Osteocyte (in vitro differentiated cells): ENCODE measurements at regions not wholly inside any gene's neighbourhood (a gene's known extent, or its start where the extent isn't known, plus 50 kb on each side); places are given as distances from the start of the nearest gene placed in this dataset.

Experiments used
- DNase-seq: peaks from one replicate; pipeline ENCODE4 v3.0.0; 2021; ENCODE audit warnings: mixed read lengths; ENCODE audit not compliant: unreplicated experiment; ENCODE audit errors: extremely low spot score
- H3K27ac Mint-ChIP-seq: one replicate; pipeline ENCODE4 v1.8.0; 2021; ENCODE audit warnings: mild to moderate bottlenecking, mixed read lengths; ENCODE audit not compliant: unreplicated experiment
- H3K27me3 Mint-ChIP-seq: one replicate; pipeline ENCODE4 v1.8.0; 2021; ENCODE audit warnings: mixed read lengths; ENCODE audit not compliant: unreplicated experiment
- H3K36me3 Mint-ChIP-seq: one replicate; pipeline ENCODE4 v1.8.0; 2021; ENCODE audit warnings: mixed read lengths; ENCODE audit not compliant: unreplicated experiment
- H3K4me1 Mint-ChIP-seq: one replicate; pipeline ENCODE4 v1.8.0; 2021; ENCODE audit warnings: mixed read lengths; ENCODE audit not compliant: unreplicated experiment
- H3K4me3 Mint-ChIP-seq: one replicate; pipeline ENCODE4 v1.8.0; 2021; ENCODE audit warnings: mild to moderate bottlenecking, moderate library complexity, mixed read lengths; ENCODE audit not compliant: unreplicated experiment
- H3K9me3 Mint-ChIP-seq: one replicate; pipeline ENCODE4 v1.8.0; 2021; ENCODE audit warnings: mixed read lengths; ENCODE audit not compliant: unreplicated experiment
- TF ChIP-seq, protein P1 (sequence below): fragments of 200-600 bp; sonication (generic); IDR thresholded peaks from 2 replicates; pipeline ENCODE4 v1.5.0; 2021; ENCODE audit warnings: antibody characterized with exemption, mild to moderate bottlenecking, moderate library complexity

DNA sequence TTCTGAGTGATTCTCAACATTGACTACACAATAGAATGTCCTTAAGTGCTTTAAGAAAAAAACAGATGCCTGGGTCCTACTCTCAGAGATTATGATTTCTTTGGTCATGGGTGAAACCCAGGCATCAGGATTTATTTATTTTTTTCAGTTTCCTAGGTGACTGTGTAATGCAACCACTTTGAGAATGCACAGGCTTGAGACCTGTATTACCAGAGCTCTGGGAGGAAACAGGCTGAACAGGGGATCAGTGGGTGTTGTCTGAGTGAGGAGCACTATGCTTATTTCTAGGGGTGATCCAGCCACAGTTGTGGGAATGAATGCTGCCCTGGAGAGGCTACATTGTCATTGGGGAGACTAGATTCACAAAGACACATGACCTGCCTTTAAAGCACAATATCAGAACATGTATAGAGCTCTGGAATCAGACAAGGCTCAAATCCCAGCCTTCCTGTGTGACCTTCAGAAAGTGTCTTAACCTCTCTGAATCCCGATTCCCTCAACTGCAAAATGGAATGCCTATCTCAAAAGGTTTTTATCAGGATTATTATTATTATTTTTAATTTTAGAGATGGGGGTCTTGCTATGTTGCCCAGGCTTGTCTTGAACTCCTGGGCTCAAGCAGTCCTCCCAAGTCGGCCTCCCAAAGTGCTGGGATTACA, 61.6 kb upstream of the PRPS1 start:
- DNase-seq: no peak
- no peaks in the 10 kb centered on the region for H3K9me3 Mint-ChIP-seq
- no peaks in the 10 kb centered on the region for H3K27me3 Mint-ChIP-seq
- TF ChIP-seq, protein P1, sequence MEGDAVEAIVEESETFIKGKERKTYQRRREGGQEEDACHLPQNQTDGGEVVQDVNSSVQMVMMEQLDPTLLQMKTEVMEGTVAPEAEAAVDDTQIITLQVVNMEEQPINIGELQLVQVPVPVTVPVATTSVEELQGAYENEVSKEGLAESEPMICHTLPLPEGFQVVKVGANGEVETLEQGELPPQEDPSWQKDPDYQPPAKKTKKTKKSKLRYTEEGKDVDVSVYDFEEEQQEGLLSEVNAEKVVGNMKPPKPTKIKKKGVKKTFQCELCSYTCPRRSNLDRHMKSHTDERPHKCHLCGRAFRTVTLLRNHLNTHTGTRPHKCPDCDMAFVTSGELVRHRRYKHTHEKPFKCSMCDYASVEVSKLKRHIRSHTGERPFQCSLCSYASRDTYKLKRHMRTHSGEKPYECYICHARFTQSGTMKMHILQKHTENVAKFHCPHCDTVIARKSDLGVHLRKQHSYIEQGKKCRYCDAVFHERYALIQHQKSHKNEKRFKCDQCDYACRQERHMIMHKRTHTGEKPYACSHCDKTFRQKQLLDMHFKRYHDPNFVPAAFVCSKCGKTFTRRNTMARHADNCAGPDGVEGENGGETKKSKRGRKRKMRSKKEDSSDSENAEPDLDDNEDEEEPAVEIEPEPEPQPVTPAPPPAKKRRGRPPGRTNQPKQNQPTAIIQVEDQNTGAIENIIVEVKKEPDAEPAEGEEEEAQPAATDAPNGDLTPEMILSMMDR: no peak
- H3K4me1 Mint-ChIP-seq: peaks cover 12% of the 10 kb centered on the region
- H3K4me3 Mint-ChIP-seq: no peak overlapping the region
- no peak overlapping the region for H3K27ac Mint-ChIP-seq
- H3K36me3 Mint-ChIP-seq: no peaks in the 10 kb centered on the region

DNA sequence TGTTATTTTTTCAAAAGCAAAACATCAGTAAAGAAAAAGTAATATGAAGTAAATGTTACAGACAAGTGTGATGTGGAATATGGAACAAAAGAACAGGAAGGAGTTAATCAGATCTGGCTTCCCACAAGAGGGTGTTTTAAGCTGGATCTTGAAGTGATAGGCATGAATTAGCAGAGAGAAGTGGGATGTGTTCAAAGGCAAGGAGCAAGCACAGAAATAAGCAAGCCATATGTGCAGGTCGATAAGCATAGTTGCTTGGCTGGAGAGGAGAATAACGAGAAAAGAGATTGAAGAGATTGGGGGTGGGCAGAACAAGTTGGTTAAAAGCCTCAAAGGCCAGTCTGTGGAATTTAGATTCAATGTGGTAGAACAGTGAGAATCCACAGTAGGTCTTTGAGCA, 60.9 kb upstream of the PRPS1 start:
- no peak for DNase-seq
- Mint-ChIP-seq H3K27me3 (no peaks in the 10 kb centered on the region), H3K4me1 (peaks cover 10% of the 10 kb centered on the region), H3K4me3 (no peak overlapping the region), H3K36me3 (no peaks in the 10 kb centered on the region), H3K9me3 (peaks cover 5% of the 10 kb centered on the region), H3K27ac (no peak overlapping the region)
- TF ChIP-seq, protein P1: no peak

DNA sequence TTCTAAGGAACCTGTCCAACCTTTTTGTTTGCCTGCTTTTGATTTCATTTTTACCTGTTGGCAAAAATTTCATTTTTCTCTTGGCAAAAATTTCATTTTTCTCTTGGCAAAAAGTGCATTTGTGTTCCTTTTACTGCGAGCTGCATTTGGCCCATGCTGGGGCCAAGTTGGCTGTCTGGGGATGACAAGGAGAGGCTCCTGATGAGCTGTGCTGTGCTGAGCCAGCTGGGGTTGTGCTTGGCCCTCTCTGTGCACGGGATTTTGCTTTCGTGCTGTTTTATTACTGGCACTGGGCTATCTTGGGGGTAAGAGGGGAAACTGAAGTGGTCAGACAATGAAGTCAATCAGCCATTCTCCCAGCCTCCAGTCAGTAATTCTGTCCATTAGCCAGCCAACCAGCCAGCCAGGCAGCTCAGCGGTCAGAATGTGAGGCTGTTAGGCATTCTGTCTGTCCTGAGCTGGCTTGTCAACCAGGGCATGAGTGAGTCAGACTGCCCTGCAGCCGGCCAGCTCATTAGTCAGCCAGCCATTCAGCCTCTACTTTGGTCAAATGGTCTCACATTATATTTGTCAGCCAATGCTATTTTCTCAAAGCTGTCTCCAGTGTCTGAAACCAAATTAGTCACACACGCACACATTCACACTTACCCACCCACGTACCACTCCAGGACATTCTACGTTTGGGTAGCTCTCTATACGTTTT, 56.9 kb upstream of the PRPS1 start:
- Mint-ChIP-seq H3K4me1 (peaks cover 5% of the 10 kb centered on the region), H3K27ac (no peak overlapping the region), H3K27me3 (no peaks in the 10 kb centered on the region), H3K9me3 (peaks cover 5% of the 10 kb centered on the region), H3K4me3 (no peak overlapping the region), H3K36me3 (no peaks in the 10 kb centered on the region)
- TF ChIP-seq, protein P1: no peak
- no peak for DNase-seq

DNA sequence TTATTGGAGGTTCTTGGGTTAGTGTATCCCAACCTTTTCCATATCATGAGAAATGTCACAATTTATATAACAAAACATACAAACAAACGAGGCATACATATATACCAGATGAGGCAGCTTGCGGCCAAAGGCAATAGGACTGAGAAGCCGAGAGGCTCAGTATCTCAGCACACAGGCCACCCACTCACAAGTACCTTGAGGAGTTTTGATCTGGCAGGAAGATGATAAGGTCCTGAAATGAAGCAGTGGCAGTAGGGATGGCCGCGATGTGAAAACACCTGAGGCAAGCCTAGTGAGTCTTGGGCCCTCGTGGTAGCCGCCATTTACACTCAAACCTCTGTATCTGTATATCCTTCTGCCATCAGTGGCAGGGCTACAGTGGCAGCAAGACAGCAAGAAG, 55.3 kb upstream of the PRPS1 start:
- Mint-ChIP-seq H3K36me3 (no peaks in the 10 kb centered on the region), H3K4me1 (peaks cover 5% of the 10 kb centered on the region), H3K4me3 (no peak overlapping the region), H3K9me3 (peaks cover 5% of the 10 kb centered on the region), H3K27me3 (no peaks in the 10 kb centered on the region), H3K27ac (no peak overlapping the region)
- TF ChIP-seq, protein P1: no peak
- DNase-seq: no peak

DNA sequence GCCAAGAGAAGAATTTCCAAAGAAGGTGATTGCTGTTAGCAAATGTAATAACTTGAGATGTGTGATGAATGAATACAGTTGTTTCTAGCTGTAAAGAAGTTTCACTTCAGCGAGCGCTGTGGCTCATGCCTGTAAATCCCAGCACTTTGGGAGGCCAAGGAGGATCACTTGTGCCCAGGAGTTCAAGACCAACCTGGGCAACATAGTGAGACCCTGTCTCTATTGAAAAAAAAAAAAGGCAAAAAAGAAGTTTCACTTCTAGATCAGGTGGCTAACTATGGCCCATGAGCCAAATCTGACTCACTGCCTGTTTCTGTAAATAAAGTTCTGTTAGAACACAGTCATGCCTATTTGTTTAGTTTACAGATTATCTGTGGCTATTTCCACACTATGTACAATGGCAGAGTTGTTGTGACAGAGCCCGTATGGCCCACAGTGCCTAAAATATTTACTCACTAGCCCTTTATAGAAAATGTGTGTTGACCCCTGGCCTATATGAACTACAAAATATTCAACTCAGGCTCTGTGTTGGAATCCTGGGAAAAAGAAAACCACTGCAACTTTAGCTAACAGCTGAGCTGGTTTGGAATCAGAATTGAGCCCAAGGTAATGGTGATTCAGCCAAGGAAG, 54.1 kb upstream of the PRPS1 start:
- no peak overlapping the region for H3K4me3 Mint-ChIP-seq
- H3K27me3 Mint-ChIP-seq: no peaks in the 10 kb centered on the region
- no peak for DNase-seq

More for the DNA sequence above, 54.1 kb upstream of the PRPS1 start:
- no peaks in the 10 kb centered on the region for H3K36me3 Mint-ChIP-seq
- H3K4me1 Mint-ChIP-seq: peaks cover 5% of the 10 kb centered on the region
- TF ChIP-seq, protein P1: no peak
- H3K27ac Mint-ChIP-seq: no peak overlapping the region
- peaks cover 5% of the 10 kb centered on the region for H3K9me3 Mint-ChIP-seq
